Muscle layer of colon (tissue), 2 donors: ENCODE measurements at regions not wholly inside any gene's neighbourhood (a gene's known extent, or its start where the extent isn't known, plus 50 kb on each side); places are given as distances from the start of the nearest gene placed in this dataset.

ENCODE experiments used
- H3K27ac ChIP-seq: one replicate; pipeline ENCODE4 v1.7.0; 2013; ENCODE audit warnings: low read depth, mild to moderate bottlenecking, low read length, moderate library complexity
- H3K27me3 ChIP-seq, 2 donors: one replicate each; pipeline ENCODE4 v1.7.0; 2013; ENCODE audit warnings: low read length in 2 of 2, mild to moderate bottlenecking in 2 of 2; ENCODE audit not compliant: insufficient read depth in 2 of 2, control insufficient read depth in 1 of 2
- H3K36me3 ChIP-seq: one replicate; pipeline ENCODE4 v1.7.0; 2013; ENCODE audit warnings: mild to moderate bottlenecking, low read length; ENCODE audit not compliant: insufficient read depth
- H3K4me1 ChIP-seq: one replicate; pipeline ENCODE4 v1.7.0; 2013; ENCODE audit warnings: mild to moderate bottlenecking, low read length; ENCODE audit not compliant: insufficient read depth
- H3K4me3 ChIP-seq, 2 donors: one replicate each; pipeline ENCODE4 v1.7.0; 2013; ENCODE audit warnings: low read length in 2 of 2, low read depth in 1 of 2, mild to moderate bottlenecking in 1 of 2, moderate library complexity in 1 of 2
- H3K9ac ChIP-seq: one replicate; pipeline ENCODE4 v1.7.0; 2013; ENCODE audit warnings: low read length
- H3K9me3 ChIP-seq: one replicate; pipeline ENCODE4 v1.7.0; 2013; ENCODE audit warnings: mild to moderate bottlenecking, low read length
- donor health status: abdominal sarcoma.
- donor health status: Adenocarcinoma of cecum.

- Histone ChIP-seq H3K27me3 (no peaks in the 10 kb centered on the region), H3K36me3 (no peaks in the 10 kb centered on the region), H3K9me3 (no peaks in the 10 kb centered on the region), H3K9ac (no peak overlapping the region), H3K4me3 (no peak overlapping the region), H3K27ac (no peak overlapping the region), H3K4me1 (no peaks in the 10 kb centered on the region)
These were observed 309.8 kb downstream of the CCER1 start for GRCh38 chr12:90645181-90645580.

GRCh38 chr12:90631591-90632212, 323.3 kb downstream of the CCER1 start:
- no peaks in the 10 kb centered on the region for H3K27me3 ChIP-seq
- no peaks in the 10 kb centered on the region for H3K4me1 ChIP-seq
- no peaks in the 10 kb centered on the region for H3K36me3 ChIP-seq
- H3K9ac ChIP-seq: no peak overlapping the region
- no peaks in the 10 kb centered on the region for H3K9me3 ChIP-seq
- H3K4me3 ChIP-seq: no peak overlapping the region
- no peak overlapping the region for H3K27ac ChIP-seq

- Histone ChIP-seq H3K27me3 (no peaks in the 10 kb centered on the region), H3K27ac (no peak overlapping the region), H3K36me3 (no peaks in the 10 kb centered on the region), H3K9ac (no peak overlapping the region), H3K9me3 (no peaks in the 10 kb centered on the region), H3K4me1 (no peaks in the 10 kb centered on the region), H3K4me3 (no peak overlapping the region)
These were observed 325.0 kb downstream of the CCER1 start for GRCh38 chr12:90630006-90630405.

- no peak overlapping the region for H3K9ac ChIP-seq
- H3K4me3 ChIP-seq: no peak overlapping the region
- H3K36me3 ChIP-seq: no peaks in the 10 kb centered on the region
- H3K27ac ChIP-seq: no peak overlapping the region
- H3K27me3 ChIP-seq: no peaks in the 10 kb centered on the region
- H3K9me3 ChIP-seq: no peaks in the 10 kb centered on the region
- no peaks in the 10 kb centered on the region for H3K4me1 ChIP-seq
These were observed 326.8 kb downstream of the CCER1 start for GRCh38 chr12:90628213-90628612.

DNA sequence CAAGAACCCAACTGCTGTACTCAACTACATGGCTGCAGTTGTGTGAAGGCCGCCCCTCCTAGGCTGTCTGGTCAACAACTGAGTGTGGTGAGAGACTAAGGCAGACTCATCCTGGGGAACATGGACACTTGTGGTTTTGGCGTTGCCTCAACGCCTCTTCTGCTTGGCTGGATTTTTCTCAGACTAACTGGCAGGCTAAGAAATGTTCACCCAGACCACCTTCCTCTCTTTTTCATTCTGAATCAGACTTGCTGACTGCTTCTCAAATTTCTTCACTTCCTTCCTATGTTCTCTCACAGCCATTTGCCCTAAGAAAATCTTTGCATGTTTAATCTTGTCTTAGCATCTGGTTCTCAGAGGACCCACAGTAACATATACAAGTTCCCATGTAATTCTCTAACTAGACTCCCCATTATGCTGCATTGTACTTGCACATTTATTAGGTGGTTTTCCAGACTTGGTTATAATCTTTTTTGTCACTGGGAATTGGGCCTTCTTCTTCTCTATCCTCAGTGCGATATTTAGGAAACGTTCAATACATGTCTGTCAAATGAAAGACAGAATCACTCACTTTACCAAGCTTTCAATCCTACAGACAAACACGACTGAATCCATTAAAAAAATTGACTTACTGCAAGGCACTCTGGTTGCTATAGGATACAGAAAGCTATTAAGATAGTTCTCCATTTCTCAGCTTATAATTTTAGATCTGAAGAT, 327.6 kb downstream of the CCER1 start:
- no peaks in the 10 kb centered on the region for H3K9me3 ChIP-seq
- no peak overlapping the region for H3K4me3 ChIP-seq
- H3K36me3 ChIP-seq: no peaks in the 10 kb centered on the region
- no peak overlapping the region for H3K27ac ChIP-seq
- H3K9ac ChIP-seq: no peak overlapping the region
- no peaks in the 10 kb centered on the region for H3K4me1 ChIP-seq
- H3K27me3 ChIP-seq: no peaks in the 10 kb centered on the region

- Histone ChIP-seq H3K4me3 (no peak overlapping the region), H3K9ac (no peak overlapping the region), H3K4me1 (peaks cover 5% of the 10 kb centered on the region), H3K27ac (no peak overlapping the region), H3K9me3 (no peaks in the 10 kb centered on the region), H3K27me3 (no peaks in the 10 kb centered on the region), H3K36me3 (no peaks in the 10 kb centered on the region)
These were observed 332.5 kb downstream of the CCER1 start for GRCh38 chr12:90622431-90622830.

DNA sequence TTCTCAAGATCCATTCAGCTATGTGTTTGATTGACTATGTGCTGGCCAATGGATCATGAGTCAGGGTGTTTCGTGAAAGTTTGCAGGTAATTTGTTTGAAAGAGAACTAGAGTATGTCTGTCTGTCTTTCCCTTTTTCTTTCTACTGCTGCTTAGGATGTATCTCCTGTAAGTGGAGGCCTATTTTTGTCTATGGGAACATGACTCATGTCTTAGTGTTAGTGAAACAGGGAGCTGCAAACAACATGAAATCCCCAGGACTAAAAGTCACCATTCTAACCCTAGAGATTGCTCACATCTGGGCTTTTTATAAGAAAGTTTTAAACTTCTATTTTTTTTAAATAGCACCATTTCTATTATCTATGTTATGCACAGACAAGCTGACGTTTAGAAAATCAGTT, 333.0 kb downstream of the CCER1 start:
- Histone ChIP-seq H3K9me3 (no peaks in the 10 kb centered on the region), H3K27me3 (no peaks in the 10 kb centered on the region), H3K9ac (no peak overlapping the region), H3K4me3 (no peak overlapping the region), H3K4me1 (peaks cover 5% of the 10 kb centered on the region), H3K27ac (no peak overlapping the region), H3K36me3 (no peaks in the 10 kb centered on the region)

DNA sequence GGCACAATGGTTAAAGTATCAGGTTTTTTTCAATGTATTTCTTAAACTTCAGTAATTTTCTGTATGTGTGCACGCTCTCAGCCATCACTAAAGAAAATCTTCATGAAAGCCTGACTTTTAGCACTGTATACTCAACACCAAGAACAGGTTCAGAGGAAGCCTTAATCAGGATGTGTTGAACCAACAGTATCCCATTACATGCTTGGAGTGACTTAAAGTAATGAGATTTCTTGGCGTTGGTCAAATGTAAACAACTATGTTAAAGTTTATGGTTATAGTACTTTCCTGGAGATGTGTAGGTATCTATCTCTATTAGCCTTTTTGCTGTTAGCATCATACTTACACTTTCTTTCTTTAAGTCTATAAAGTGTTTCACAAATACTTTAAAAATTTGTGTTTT, 335.0 kb downstream of the CCER1 start:
- no peaks in the 10 kb centered on the region for H3K9me3 ChIP-seq
- no peak overlapping the region for H3K4me3 ChIP-seq
- H3K36me3 ChIP-seq: no peaks in the 10 kb centered on the region
- H3K27me3 ChIP-seq: no peaks in the 10 kb centered on the region
- H3K4me1 ChIP-seq: peaks cover 5% of the 10 kb centered on the region
- H3K9ac ChIP-seq: no peak overlapping the region
- no peak overlapping the region for H3K27ac ChIP-seq

DNA sequence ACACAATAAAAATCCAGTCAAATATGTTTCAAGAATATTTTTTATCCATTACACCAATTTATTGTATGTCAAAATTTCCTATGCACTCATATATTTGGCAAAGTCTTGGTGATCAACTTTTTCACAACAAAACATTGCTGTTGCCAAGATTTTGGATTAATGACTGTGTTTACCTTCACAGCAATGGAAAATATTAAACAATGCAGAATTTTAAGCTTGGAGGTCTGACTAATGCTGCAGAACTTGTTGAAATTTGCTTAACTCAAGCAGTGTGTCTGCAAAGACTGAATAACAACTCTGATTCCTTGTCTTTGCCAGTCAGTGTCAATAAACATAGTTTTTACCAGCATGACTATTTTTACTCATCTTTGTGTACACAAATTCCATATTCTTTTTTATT, 336.4 kb downstream of the CCER1 start:
- no peak overlapping the region for H3K9ac ChIP-seq
- peaks cover 5% of the 10 kb centered on the region for H3K4me1 ChIP-seq

DNA sequence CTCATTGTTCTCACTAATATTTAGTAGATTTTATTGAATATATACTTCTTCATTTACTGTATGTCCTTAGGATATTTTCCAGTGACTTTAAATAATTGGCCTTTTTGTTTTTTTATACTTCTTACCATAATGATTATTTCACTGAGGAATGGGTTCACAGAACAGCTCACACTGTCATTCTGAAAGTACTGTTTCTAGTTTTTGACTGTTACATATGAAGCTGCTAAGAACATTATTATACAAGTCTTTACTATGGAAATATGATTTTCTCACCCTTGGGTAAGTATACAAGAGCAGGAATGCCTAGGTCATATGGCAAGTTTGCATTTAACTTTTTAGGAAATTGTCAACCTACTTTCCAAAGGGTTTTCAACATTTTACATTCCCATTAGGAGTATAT, 343.1 kb downstream of the CCER1 start:
- Histone ChIP-seq H3K27me3 (no peaks in the 10 kb centered on the region), H3K4me3 (no peak overlapping the region), H3K4me1 (no peaks in the 10 kb centered on the region), H3K9ac (no peak overlapping the region), H3K9me3 (no peaks in the 10 kb centered on the region), H3K27ac (no peak overlapping the region), H3K36me3 (no peaks in the 10 kb centered on the region)

More for the DNA sequence above, 336.4 kb downstream of the CCER1 start:
- Histone ChIP-seq H3K36me3 (no peaks in the 10 kb centered on the region), H3K4me3 (no peak overlapping the region), H3K27ac (no peak overlapping the region), H3K27me3 (no peaks in the 10 kb centered on the region), H3K9me3 (no peaks in the 10 kb centered on the region)

DNA sequence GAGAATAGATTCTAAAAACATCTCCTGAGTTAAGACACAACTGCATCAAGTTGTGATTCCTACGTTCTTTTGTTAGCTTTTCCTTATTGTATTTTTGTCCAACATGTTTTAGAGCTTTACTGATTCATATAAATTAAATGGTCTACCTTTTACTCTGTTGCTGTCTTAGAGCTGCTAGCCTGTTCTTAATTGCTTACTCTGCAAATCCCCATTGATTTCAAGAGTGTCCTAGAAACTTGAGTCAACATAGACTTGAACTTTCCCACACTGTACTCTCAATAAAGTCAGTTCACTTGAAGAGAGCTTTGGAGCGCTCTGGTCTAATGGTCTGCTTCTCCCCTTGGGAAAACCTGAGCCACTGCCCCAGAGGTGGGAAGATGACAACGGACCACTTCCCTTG, 343.9 kb downstream of the CCER1 start:
- Histone ChIP-seq H3K4me1 (no peaks in the 10 kb centered on the region), H3K9ac (no peak overlapping the region), H3K36me3 (no peaks in the 10 kb centered on the region), H3K27ac (no peak overlapping the region), H3K27me3 (no peaks in the 10 kb centered on the region), H3K4me3 (no peak overlapping the region), H3K9me3 (no peaks in the 10 kb centered on the region)
